Aorta (tissue), 5 donors: ENCODE measurements at regions not wholly inside any gene's neighbourhood (a gene's known extent, or its start where the extent isn't known, plus 50 kb on each side); places are given as distances from the start of the nearest gene placed in this dataset.

ENCODE experiments used
- ATAC-seq: fragments of 200-7000 bp; cut with Tn5 transposase; one replicate; pipeline ENCODE4 v1.9.1; 2022; ENCODE audit warnings: moderate library complexity; ENCODE audit not compliant: low FRiP score
- DNase-seq, 2 donors: peaks; one replicate each; pipeline ENCODE4 v3.0.0-alpha.2; 2020
- H3K27ac ChIP-seq, 2 donors: one replicate each; pipeline ENCODE4 v1.5.1; 2013; ENCODE audit warnings: low read length in 2 of 2, mild to moderate bottlenecking in 2 of 2, moderate library complexity in 2 of 2, control low read depth in 1 of 2, inconsistent platforms in 1 of 2, low read depth in 1 of 2
- H3K27me3 ChIP-seq, 2 donors: one replicate each; pipeline ENCODE4 v1.6.1; 2013; ENCODE audit warnings: control low read depth in 1 of 2, low read length in 1 of 2, mild to moderate bottlenecking in 1 of 2, moderate library complexity in 1 of 2; ENCODE audit not compliant: insufficient read depth in 2 of 2, control insufficient read depth in 1 of 2
- H3K36me3 ChIP-seq, 2 donors: one replicate each; pipeline ENCODE4 v1.6.1; 2013; ENCODE audit warnings: control low read depth in 1 of 2, low read length in 1 of 2, mild to moderate bottlenecking in 1 of 2; ENCODE audit not compliant: insufficient read depth in 2 of 2, control insufficient read depth in 1 of 2
- H3K4me1 ChIP-seq, 2 donors: one replicate each; pipeline ENCODE4 v1.6.1; 2013; ENCODE audit warnings: low read length in 2 of 2, control low read depth in 1 of 2, mild to moderate bottlenecking in 1 of 2, moderate library complexity in 1 of 2; ENCODE audit not compliant: insufficient read depth in 2 of 2, control insufficient read depth in 1 of 2
- H3K4me3 ChIP-seq, 2 donors: one replicate each; pipeline ENCODE4 v1.5.1; 2013; ENCODE audit warnings: low read length in 2 of 2, control low read depth in 1 of 2, mild to moderate bottlenecking in 1 of 2
- H3K9me3 ChIP-seq: one replicate; pipeline ENCODE4 v1.6.1; 2013; ENCODE audit warnings: mild to moderate bottlenecking, low read length; ENCODE audit not compliant: control insufficient read depth
- WGBS, 2 donors: extraction: QIAGEN DNeasy Blood & Tissue Kit; methylation state at CpG; one replicate each; pipeline ENCODE4 v1.1.7; 2013; 5-methylcytosine and 5-hydroxymethylcytosine counted together
- intact Hi-C, 2 donors: fragments of 100-400 bp; cut with DNase I; formaldehyde crosslinking; loops; one replicate each; pipeline versions ENCODE4 v1.14.2 to v1.15.0; 2022
- donor health status: healthy with polysubstance abuse.
- donor health status: Bipolar disorder and iron deficiency.
- donor health status: DM: no; HTN: no; CAD: no.
- donor health status: DM: no; HTN: no; CAD: no.
- donor health status: DM: yes; HTN: yes; CAD: no.

DNA sequence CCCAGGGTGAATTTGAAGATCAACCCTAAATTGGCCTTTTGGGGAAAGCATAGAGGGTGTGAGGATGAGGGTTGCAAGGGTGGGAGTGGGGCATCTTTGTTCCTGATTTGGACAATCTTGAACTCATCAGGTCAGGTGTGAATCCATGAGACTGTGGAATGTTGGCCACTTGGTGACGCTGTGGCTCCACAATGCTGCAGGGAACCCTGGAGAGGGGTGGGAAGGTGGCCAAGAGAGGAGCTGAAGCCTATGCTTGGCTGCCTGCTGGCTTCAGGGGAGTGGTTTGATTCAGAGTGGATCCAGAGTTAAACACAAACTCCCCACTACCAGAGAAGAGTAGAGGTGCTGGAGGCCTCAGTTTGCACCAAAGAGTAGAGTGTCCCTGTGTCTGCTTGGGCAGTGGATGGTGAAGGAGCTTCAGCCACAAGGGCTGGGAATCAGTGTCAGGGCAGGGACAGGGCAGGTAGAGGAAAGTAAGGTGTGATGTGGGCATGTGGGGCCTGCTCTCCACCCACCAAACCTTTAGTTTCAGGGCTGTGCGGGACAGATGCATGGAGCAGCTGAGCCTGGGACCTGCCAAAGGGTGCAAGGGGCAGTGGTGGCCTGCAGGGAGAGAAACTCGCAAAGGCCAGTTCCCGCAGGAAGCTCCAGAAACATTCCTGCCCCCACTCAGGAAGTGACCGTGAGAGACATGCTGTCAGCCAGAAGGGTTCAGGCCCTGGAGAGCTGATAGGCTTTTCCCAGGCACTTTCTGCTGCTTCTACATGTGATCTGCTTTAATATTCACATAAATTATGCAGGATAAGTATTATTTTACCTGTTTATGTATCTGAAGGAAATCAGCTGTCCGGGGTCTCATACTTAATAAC, 81.0 kb upstream of the PRSS58 start:
- intact Hi-C loops, result no loop called here
- no peak overlapping the region for H3K4me3 ChIP-seq
- no peak overlapping the region for H3K27ac ChIP-seq
- no peaks in the 10 kb centered on the region for H3K9me3 ChIP-seq
- DNase-seq, result no peak
- 52 to 65% methylated on average over 6 of the region's 6 CpGs for WGBS, 2 donors
- H3K27me3 ChIP-seq, result peaks cover 0 to 2% of the 10 kb centered on the region in 2 donors
- ATAC-seq, result no peak
- H3K36me3 ChIP-seq, result no peaks in the 10 kb centered on the region
- H3K4me1 ChIP-seq, result no peaks in the 10 kb centered on the region

DNA sequence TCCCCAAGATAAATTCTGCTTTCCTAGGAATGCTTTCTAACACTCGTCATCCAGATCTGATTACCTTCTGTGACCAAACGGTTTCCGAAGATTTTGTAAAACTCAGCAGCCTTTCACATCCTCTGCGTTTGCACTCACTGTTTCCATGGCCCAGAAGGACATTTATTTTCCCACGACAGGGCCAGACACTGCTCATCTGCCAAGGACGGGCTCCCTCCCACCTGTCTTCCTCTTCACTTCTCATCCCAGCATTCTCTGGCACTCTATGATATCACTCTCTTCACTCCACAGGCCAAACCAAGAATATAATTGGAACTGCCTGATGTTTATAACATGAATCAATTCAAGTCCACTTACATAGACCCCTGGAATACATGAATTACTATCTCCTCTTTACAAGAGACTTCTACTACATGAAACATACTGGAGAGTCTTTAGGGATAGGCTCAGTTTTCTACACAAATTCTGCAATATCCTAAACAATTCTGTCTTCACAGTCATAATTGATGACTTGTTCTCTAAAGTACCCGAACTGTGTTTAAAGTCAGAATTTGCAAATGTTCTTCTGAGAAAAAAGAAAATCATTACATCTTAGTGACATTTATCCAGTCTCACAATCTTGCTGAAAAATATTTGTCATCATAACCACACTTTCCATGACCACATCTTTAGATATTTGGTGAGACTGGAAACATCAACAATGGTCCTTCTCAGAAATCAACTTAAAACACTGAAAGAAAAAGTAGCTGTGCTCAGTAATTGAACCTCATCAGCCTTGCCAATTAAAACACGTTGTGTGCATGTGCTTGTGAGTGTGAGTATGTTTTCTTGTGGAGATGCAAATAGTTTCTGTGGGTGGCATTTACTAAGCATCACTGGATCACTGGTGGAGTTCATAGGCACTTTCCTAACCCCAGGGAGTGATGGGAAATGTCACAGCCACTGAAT, 79.5 kb upstream of the PRSS58 start:
- no peak for DNase-seq
- intact Hi-C loops, result no loop called here
- H3K27ac ChIP-seq, result no peak overlapping the region
- 52 to 54% methylated on average over 8 of the region's 8 CpGs for WGBS, 2 donors
- H3K9me3 ChIP-seq, result no peaks in the 10 kb centered on the region
- ATAC-seq, result no peak
- H3K36me3 ChIP-seq, result no peaks in the 10 kb centered on the region
- H3K4me1 ChIP-seq, result no peaks in the 10 kb centered on the region
- peaks cover 0 to 2% of the 10 kb centered on the region in 2 donors for H3K27me3 ChIP-seq
- no peak overlapping the region for H3K4me3 ChIP-seq

DNA sequence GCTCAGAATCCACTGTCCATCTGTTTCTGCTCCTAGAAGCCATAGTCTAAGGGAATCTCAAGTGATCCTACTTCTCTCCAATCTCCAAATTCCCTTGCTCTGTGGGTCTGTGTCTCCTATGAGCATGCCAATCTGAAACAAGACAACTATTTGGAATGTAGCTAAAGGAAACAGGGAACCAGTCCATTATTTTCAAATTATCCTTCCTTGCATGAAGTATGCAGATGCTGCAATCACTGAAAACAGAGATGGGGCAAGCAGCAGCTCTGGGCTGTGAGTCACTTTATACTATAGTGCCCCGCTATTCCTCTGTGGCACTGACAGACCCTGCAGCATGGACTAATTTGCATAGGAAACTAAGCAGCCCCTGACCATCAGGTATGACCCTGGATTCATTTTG, 76.9 kb upstream of the PRSS58 start:
- DNase-seq (no peak), ATAC-seq (no peak)
- H3K4me3 ChIP-seq, result no peak overlapping the region
- peaks cover 0 to 2% of the 10 kb centered on the region in 2 donors for H3K27me3 ChIP-seq
- intact Hi-C loops, result no loop called here
- no peak overlapping the region for H3K27ac ChIP-seq
- no peaks in the 10 kb centered on the region for H3K36me3 ChIP-seq
- H3K9me3 ChIP-seq, result no peaks in the 10 kb centered on the region
- 75 to 89% methylated on average over 1 of the region's 1 CpG for WGBS, 2 donors
- no peaks in the 10 kb centered on the region for H3K4me1 ChIP-seq

GRCh38 chr7:142334236-142334635, 76.4 kb upstream of the PRSS58 start:
- 8 to 10% methylated on average over 2 of the region's 2 CpGs for WGBS, 2 donors
- H3K27me3 ChIP-seq, result peaks cover 0 to 2% of the 10 kb centered on the region in 2 donors
- ATAC-seq, result no peak
- intact Hi-C loops, result no loop called here
- no peaks in the 10 kb centered on the region for H3K36me3 ChIP-seq
- no peak overlapping the region for H3K27ac ChIP-seq
- H3K9me3 ChIP-seq, result no peaks in the 10 kb centered on the region
- H3K4me3 ChIP-seq, result no peak overlapping the region
- no peak for DNase-seq
- H3K4me1 ChIP-seq, result no peaks in the 10 kb centered on the region

DNA sequence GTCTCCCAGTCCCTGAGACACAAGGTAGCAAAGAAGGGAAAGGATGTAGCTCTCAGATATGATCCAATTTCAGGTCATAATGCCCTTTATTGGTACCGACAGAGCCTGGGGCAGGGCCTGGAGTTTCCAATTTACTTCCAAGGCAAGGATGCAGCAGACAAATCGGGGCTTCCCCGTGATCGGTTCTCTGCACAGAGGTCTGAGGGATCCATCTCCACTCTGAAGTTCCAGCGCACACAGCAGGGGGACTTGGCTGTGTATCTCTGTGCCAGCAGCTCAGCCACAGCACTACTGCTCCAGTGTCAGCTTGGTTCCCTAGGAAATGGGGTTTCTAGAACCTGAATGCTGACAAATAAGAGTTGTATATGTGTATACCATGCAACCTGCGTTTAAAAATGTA, 74.6 kb upstream of the PRSS58 start:
- H3K27ac ChIP-seq, result no peak overlapping the region
- H3K27me3 ChIP-seq, result no peaks in the 10 kb centered on the region
- DNase-seq (no peak), ATAC-seq (no peak)
- no peak overlapping the region for H3K4me3 ChIP-seq
- intact Hi-C loops, result no loop called here
- H3K4me1 ChIP-seq, result no peaks in the 10 kb centered on the region
- H3K36me3 ChIP-seq, result no peaks in the 10 kb centered on the region
- no peaks in the 10 kb centered on the region for H3K9me3 ChIP-seq
- 88 to 89% methylated on average over 6 of the region's 6 CpGs for WGBS, 2 donors

GRCh38 chr7:142331941-142332340, 74.1 kb upstream of the PRSS58 start:
- no peaks in the 10 kb centered on the region for H3K27me3 ChIP-seq
- DNase-seq, result no peak
- no peak overlapping the region for H3K27ac ChIP-seq
- H3K36me3 ChIP-seq, result no peaks in the 10 kb centered on the region
- no peak for ATAC-seq
- no peaks in the 10 kb centered on the region for H3K9me3 ChIP-seq
- H3K4me3 ChIP-seq, result no peak overlapping the region
- intact Hi-C loops, result no loop called here
- no peaks in the 10 kb centered on the region for H3K4me1 ChIP-seq
- 70 to 71% methylated on average over 2 of the region's 2 CpGs for WGBS, 2 donors

DNA sequence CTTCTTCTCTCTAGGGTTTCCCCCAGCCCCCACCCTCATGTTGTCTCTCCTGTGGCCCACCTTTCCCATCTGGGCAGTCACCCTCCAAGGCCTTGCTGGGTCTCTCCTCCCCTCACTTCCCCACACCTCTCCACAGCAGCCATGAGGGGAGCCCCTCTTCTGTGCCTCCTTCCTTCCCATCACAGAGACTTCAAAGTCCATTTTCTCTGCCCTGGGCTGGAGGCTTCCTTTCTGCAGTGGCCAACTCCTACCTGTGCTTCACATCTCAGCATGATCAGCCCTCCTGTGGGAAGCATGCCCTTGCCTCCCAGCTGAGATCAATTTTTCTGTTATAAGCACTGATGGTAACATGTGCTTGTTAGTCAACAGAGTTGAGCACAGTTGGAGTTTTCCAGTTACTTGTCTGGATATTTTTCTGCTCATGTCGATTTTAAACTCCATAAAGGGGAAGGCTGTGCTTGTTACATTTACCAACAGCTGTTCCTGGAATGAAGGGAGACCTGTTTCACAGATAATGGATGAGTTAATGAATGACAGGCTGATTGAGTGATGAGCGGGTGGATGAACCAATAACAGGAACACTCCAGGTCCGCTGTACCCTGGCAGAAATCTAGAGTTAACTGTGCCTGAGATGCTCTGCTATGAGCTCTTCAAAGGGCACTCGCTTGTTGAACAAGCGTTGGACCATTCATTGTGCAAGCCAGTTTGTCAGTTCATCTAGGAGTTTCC, 71.4 kb upstream of the PRSS58 start:
- WGBS, 2 donors, result 86 to 87% methylated on average over 5 of the region's 5 CpGs
- H3K36me3 ChIP-seq, result no peaks in the 10 kb centered on the region
- intact Hi-C loops, result no loop called here

DNA sequence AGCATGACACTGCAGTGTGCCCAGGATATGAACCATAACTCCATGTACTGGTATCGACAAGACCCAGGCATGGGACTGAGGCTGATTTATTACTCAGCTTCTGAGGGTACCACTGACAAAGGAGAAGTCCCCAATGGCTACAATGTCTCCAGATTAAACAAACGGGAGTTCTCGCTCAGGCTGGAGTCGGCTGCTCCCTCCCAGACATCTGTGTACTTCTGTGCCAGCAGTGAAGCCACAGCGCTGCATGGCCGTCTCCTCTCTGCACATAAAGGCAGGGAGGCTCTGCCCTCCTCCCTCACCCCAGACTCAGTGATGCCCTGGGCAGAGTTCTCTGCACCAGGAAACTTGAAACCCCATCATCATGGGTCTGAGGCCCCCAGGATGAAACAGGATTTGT, 70.7 kb upstream of the PRSS58 start:
- Histone ChIP-seq H3K4me3 (no peak overlapping the region), H3K27ac (no peak overlapping the region), H3K36me3 (no peaks in the 10 kb centered on the region), H3K27me3 (no peaks in the 10 kb centered on the region), H3K4me1 (no peaks in the 10 kb centered on the region), H3K9me3 (no peaks in the 10 kb centered on the region)
- ATAC-seq, result no peak
- 71 to 75% methylated on average over 6 of the region's 6 CpGs for WGBS, 2 donors
- DNase-seq, result no peak
- intact Hi-C loops, result no loop called here

More for the DNA sequence above, 71.4 kb upstream of the PRSS58 start:
- Histone ChIP-seq H3K4me3 (no peak overlapping the region), H3K27me3 (no peaks in the 10 kb centered on the region), H3K4me1 (no peaks in the 10 kb centered on the region), H3K27ac (no peak overlapping the region), H3K9me3 (no peaks in the 10 kb centered on the region)
- no peak for DNase-seq
- no peak for ATAC-seq
